A172 (cell line): ENCODE measurements at regions not wholly inside any gene's neighbourhood (a gene's known extent, or its start where the extent isn't known, plus 50 kb on each side); places are given as distances from the start of the nearest gene placed in this dataset.
"Not testable (repeated sequence)": the region's sequence is repeated elsewhere in the genome, so short reads cannot be mapped to it uniquely, and the experiment has no call there.

Experiments used
- DNase-seq: peaks from one replicate; pipeline ENCODE4 v3.0.0-alpha.2; 2015; ENCODE audit warnings: low spot score

DNA sequence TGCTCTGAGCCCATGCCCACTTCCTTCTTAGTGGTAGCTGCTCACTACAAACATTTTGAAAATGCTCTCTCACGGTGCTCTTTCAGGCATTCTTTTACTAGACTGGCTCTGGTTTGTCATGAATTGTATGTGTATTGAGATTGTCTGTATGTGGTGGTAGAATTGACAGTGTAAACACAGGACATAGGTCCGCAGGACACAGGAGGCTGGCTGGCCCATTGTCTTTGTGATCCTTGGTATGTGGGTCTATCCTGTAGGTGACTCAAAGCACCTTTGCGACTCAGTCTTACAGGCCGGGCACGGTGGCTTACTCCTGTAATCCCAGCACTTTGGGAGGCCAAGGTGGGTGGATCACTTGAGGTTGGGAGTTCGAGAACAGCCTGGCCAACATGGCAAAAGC, 250.9 kb downstream of the C12orf75 start:
- DNase-seq = no peak

DNA sequence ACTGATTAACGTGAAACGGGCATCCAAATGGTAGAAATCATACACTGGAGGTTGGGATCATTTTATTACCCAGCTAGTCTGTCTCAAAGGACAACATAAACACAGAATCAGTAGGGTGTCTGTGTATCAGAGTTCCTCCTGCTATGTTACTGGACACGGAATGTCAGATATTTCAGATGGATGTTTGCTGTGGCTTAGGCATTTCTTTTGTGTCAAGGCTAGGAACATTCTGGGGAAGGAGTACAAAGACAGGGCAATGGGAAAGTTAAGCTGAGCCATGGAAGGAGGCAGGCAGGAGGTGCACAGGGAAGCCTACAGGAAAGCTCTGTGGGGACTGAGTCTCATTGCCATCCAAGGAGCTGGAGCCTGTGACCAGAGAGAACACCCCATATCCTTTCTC, 254.6 kb downstream of the C12orf75 start:
- DNase-seq = no peak

DNA sequence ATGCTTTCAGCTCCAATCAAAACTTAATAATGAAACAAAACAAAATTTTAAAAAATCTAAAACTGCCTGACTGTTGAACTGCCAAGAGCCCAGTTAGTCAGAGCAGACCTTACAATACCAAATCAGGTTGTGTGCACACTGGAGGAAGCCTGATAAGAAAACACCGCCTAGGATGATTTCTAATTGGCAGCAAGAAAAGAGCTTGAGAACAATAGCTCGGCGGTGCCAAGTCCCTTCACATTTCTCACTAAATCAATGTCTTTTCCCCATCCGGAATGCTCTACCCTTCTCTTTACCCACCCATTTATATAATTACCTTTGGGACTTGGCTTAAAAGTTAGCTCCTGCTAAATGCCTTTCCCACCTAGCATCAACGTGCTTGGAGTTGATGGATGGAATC, 256.7 kb downstream of the C12orf75 start:
- no peak for DNase-seq

DNA sequence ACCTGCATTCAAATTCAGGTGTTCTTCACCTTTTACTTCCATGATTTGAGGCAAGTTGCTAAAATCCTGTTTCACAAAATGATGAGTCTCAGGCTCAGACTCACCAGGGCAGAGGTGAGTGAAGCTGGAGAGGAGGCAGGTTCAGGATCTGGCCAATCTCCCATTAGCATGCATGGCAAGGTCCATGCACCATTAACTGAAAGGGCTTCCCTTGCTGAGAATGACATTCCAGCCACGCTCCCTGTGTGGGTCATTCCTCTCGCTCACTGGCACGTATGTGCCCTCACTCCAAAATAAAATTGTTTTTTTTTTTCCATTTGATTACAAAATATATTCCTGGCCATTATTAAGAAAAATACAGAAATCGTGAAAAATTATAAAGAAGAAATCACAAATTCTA, 257.6 kb downstream of the C12orf75 start:
- no peak for DNase-seq

DNA sequence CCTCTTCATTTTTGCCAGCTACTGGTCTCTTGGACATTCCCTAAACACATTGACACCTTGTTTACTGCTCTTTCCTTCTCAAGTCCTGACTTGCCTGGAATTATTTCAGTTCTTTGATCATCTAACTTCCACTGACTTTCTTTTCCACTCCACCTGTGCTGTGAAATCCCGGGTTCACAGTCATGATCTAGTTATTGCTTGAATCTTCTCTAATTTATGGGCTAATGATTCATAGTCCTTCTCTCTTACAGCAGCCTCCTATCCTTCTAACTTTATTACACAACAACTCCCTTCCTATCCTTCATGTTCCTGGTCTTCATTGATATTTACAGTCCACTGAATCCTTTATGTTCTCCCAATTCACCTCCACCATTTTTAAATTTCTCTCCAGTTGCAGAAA, 260.1 kb downstream of the C12orf75 start:
- no peak for DNase-seq

DNA sequence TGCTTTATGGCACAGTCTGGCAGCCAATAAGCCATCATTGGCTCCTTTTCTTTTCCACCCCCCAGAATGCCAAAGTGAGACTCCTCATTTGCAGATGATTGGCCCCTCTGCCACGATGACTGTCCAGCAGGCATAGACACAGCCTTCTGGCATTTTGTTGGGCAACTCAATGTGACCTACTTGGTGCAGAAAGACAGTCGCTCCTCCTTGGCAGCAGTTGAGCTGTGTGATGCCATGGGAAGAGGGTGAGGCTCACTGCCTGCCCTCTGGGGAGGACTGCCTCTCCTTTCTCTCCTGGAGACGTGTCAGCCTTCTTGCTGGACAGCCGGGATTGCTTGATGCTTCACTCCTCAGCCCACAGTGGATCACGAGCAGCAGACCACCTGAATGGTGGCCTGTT, 264.9 kb downstream of the C12orf75 start:
- no peak for DNase-seq

DNA sequence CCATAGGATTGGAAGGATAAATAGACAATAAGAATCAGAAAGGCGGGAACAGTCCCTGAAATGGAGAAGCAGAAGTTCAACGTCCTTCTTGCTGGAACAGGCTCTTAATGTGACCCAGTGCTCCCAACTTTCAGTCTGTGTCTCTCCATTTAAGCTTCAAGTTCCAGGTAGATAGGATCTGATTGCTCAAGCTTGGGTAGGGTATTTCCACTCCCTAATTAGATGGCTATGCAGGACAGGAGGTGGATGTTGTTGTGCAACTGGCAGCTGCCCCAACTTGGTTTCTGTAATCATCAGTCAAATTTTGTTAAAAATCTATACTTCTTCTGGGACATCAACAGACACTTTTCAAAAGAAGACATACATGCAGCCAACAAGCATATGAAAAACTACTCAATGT, 266.2 kb downstream of the C12orf75 start:
- DNase-seq = no peak

DNA sequence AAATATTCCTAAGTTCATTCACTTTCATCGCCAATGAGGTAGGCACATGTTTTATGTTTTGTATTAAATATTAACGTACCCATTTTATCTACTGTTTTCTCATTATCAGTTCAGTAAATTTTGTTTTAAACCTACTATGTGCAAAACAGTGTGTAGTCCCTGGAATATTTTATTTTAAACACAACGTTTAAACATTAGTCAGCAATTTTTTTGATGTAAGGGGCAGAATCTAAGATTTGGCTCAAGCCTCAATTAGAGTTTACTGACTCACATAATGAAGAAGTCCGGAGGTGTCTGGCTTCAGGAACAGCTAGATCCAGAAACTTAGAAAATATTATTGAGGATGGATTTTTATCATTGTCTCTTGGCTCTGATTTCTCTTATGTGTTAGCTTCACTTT, 267.5 kb downstream of the C12orf75 start:
- DNase-seq = no peak

DNA sequence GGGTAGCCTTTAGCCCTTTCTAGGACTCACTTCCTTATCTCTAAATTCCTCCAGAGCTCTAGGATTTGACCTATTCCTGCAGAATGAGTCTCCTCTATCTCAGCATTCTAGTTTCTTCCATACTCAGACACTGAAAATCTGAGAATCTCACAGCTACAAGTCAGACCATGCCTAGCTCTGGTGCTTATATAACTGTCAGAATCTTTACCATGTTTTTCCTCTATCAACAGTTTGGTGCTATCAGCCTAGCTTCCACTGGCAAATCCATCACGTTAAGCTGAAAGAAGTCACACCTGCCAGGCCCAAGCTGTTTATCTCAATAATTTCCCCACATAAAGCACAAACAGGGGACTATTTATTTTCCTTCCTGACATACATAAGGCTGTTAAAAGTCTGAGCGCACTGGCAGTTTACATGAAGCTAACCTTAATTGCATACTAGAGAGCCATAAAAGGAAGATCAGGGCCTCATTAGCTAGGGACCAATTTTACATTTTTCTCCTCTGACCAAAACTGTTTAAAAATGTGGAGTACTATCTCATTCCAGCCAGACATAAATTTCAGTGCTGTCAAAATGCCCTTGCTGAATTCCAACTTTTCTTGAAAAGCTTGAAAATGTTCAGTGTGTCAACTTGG, 270.5 kb downstream of the C12orf75 start:
- DNase-seq = peak; percentile 63

DNA sequence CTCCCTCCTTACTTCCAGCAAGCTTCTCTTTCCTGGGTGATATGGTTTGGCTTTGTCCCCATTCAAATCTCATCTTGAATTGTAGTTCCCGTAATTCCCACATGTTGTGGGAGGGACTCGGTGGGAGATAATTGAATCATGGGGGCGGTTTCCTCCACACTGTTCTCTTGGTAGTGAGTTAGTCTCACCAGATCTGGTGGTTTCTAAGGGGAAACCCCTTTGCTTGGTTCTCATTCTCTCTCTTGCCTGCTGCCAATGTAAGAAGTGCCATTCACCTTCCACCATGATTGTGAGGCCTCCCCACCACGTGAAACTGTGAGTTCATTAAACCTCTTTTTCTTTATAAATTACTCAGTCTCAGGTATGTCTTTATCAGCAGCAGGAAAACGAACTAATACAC, 271.8 kb downstream of the C12orf75 start:
- DNase-seq = peak; percentile 53

DNA sequence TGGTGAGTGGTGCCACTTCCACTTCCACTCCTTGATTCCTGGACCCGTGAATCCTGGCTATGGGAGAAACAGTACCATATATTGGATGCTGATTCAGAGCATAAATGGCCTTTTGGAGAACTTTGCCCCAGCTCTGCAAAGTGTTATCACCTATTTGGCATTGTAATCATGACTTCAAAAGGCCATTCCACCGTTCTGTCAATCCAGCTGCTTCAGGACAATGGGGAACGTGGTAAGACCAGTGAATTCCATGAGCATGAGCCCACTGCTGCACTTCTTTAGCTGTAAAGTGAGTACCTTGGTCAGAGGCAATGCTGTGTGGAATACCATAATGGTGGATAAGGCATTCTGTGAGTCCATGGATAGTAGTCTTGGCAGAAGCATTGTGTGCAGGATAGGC, 273.8 kb downstream of the C12orf75 start:
- not testable (repeated sequence) for DNase-seq

DNA sequence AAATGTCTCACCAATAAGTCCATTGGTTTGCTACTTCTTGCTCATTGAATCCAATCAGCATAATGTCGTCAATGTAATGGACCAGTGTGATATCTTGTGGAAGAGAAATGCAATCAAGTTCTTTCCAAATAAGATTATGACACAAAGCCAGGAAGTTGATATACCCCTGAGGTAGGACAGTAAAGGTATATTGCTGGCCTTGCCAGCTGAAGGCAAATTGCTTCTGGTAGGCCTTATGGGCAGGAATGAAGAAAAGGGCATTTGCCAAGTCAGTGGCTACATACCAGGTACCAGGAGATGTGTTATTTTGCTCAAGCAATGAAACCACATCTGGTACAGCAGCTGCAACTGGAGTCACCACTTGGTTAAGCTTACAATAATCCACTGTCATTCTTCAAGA, 276.1 kb downstream of the C12orf75 start:
- not testable (repeated sequence) for DNase-seq

DNA sequence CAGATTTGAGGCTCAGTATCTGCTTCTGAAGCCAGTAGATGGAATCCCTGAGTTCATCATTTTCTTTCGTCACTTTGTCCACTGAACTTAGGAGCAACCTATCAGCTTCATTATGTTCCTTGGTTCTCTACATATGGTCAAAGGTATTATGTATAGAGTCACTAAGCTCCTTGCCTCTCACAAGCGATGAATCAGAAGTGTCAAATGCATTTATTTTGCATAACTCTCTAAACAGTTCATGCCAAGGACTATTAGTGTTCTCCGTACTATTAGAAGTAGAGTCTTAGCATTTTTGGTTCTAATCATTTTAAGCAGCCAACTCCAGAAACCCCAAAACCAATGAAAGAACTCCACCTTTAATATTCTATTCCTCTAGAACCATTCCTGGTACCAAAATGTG, 278.5 kb downstream of the C12orf75 start:
- DNase-seq = not testable (repeated sequence)

DNA sequence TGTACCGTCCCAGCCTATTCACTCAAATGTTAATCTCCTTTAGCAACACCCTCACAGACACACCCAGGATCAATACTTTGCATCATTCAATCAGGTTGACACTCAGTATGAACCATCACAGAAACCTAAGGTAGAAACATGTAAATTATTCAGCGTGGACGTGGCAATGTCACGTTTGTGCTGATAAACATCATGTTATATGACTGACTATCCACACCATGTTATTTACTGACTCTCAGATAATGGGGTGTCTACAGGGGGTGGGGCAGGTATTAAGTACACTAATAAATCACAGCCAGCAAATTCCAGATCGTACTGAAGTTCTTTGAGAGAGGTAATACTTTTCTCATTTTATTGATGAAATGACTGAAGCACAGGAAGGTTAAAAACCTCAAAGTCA, 280.0 kb downstream of the C12orf75 start:
- no peak for DNase-seq

DNA sequence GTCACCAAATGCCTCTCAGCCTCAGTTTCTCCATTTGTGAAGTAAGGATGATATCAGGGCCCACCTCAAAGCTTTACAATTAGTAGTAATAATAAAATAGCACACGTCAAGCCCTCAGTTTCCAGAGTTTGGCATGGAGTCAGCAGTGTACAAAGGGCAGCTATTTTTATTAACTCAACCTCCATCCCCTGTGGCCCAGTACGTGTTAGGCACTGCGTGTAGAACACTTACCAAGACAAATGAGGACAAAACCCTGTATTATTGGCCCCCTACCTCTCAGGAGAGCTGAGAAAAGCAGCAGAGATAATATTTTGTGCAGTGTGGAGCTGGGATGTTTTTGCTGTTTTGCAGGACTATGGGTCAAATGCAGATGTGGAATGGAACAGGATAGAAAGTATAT, 280.8 kb downstream of the C12orf75 start:
- DNase-seq = no peak

DNA sequence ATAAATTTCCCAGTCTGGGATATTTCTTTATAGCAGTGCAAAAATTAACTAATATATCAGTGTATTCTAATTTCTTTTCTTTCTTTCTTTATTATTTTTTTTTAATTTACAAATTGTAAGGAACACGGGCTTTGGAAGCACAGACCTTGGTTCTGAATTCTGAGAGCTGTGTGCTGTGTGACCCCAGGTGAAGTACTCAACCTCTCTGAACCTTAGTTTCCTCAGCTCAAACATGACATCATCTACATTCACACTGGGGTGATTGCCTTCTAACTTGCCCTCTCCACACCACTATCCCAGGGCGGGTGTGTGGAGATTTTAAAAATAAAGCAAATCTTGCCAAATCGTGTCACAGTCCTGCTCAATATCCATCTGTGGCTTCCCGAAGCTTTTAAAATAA, 282.8 kb downstream of the C12orf75 start:
- DNase-seq = no peak

DNA sequence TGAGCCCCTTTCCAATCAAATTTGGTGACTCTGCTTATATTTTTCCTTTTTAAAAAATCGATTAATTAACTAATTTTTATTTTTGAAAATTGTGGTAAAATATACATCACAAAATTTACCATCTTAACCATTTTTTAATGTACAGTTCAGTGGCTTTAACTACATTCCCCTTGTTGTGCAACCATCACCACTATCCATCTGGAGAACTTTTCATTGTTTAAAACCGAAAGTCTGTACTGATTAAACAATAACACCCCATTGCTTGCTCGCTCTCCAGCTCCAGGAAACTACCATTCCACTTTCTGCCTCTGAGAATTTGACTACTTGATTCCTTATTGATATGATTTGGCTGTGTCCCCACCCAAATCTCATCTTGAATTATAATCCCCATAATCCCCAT, 283.4 kb downstream of the C12orf75 start:
- no peak for DNase-seq

DNA sequence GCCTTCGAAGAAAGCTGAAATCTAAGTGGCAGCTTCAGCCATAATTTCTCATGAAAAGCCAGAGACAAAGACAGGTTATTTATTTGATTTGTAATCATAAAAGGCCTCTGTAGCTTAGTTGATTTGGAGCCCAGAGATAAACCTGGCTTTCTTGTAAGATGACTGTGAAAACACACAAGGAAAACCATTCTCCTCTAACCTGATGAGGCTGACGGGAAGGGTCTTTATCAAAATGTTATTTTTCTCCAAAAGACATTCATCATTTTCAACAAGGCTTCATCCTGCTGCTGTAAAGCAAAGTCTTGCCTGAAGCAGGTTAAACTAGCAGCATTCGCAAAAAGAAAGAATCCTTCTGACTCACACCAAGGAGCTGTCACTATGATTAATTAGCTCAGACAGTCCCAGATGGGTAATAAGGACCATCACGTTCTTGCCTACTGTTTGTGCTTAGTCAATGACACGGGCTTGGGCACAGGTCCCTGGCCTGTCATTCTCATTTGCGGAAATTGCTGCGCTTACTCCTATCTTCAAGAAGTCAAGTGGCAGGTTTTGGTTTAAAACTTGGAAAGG, 286.6 kb downstream of the C12orf75 start:
- DNase-seq = peak; percentile 63

DNA sequence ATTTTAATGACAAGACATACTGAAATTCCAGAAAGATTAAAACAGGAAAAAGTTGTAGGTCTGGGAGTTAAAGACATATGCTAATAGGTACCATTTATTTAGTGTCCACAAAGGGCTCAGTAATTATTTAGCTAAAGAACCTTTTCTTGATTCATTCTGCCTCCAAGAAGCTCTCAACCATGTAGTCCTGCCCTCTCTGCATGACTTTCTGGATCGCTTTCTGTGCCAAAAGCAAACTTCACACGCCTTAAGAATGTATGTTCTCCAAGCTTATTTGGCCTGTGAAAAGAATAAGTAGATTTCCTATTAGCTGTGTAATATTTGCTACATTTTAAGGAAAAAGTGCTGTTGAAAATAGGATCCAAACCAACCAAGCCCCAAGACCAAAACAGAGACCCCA, 291.7 kb downstream of the C12orf75 start:
- no peak for DNase-seq

DNA sequence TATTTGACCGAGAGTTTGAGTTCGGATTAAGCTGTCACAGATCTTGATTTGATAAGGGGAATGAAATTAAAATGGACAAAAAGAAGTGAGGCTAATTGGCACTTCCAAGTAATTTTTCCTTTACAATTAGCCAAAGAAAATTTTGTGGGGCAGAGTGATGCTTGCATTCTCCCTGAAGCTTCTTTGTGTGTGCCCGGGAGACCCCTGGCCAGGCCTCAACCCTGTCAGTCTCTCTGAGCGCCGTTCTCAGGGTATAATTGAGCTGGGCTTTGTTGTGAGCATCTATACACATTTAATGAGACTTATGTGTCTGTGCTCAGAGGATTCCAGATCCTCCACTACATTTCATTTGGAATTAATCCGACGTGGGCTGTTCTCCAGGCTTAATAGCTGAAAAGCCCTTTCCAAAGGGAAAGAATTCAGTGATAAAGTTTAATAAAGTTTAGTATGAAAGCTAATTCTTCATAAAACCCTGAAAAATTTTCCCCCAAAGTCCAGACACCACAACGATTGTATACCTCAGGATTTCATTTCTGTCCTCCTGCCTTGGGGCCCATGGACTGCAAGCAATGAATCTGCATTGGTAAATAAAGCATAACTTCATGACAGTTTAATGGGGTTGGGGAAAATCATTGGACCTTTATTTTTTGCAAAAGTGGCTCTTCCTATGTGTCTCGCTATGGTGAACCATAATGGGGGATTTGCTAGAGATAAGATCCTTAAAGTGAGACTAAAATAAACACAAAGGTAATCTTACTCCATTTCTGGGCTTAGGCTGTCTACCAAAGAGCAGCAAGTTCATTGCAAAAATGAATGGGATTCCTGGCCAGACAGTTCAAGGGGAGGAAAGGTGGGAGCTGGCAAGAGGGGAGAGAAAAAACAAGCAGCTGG, 292.6 kb downstream of the C12orf75 start:
- no peak for DNase-seq

DNA sequence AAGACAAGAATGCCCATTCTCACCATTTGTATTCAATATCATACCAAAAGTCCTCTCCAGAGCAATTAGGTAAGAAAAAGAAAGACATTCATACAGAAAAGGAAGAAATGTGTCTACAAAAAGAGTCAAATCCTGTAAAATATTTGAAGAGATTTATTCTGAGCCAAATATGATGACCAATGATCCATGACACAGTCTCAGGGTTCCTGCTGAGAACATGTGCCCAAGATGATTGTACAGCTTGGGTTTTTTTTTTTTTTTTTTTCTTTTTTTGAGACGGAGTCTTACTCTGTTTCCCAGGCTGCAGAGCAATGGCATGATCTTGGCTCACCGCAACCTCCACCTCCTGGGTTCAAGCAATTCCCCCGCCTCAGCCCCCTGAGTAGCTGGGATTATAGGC, 296.2 kb downstream of the C12orf75 start:
- no peak for DNase-seq

DNA sequence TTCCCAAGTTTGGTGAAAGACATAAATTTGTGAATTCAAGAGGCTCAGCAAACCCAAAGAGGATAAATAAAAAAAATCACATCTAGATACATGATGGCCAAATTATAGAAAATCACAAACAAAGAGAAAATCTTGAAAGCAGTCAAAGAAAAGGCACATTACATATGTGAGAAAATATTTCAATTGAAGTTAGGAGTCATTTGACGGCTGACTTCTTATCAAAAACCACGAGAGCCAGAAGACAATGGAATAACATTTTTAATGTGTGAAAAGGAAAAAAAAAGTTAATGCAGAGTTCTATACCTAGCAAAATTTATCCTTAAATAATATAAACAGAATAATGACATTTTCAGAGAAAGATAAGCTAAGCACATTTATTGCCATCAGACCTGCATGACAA, 307.0 kb downstream of the C12orf75 start:
- no peak for DNase-seq

DNA sequence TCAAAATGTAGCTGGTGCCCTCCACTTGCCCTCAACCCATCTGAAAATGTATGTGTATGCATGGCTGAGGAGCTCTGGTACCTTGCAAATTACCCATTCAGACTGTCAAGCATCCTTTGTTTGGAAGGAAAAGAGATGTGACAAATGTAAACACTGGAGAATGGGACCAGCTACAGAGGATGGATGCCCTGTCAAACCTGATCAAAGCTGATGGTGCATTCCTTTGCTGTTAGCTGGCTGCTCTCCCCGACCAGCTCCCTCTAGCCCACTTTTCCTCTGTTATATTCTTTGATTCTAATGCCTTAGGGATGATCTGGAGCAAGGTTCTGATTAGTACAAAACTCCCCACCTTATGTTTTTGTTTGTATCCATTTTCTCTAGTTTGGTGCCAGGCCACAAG, 310.3 kb downstream of the C12orf75 start:
- no peak for DNase-seq
